ENCODE measurements at regions not wholly inside any gene's neighbourhood (a gene's known extent, or its start where the extent isn't known, plus 50 kb on each side); places are given as distances from the start of the nearest gene placed in this dataset.

GRCh38 chr3:16824081-16824696, 60.6 kb upstream of the PLCL2 start:
- in situ Hi-C loops (cut with HindIII; ENCODE audit: low sequenced_read_pairs), result no loop called here
- no peak for DNase-seq (ENCODE audit: low spot score)

GRCh38 chr3:16825617-16826204, 59.0 kb upstream of the PLCL2 start:
- DNase-seq (ENCODE audit: low spot score), result no peak
- in situ Hi-C loops (cut with HindIII; ENCODE audit: low sequenced_read_pairs), result no loop called here

DNA sequence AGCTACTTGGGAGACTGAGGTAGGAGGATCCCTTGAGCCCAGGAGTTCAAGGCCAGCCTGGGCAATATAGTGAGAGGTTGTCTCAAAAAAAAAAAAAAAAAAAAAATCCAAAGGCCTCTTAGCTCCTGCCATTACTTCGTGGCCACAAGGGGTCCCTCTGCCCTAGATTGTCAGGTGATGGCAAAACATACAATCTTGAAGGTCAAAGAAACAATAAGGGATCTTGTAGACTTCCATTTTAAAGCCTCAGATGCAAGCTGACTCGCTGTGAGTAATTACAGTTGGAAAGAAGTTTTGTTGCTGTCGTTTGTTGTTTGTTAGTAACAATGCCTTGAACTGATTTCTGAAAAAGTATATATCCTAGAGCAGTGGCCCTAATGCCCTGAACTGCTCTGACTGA, 55.9 kb upstream of the PLCL2 start:
- in situ Hi-C loops (cut with HindIII; ENCODE audit: low sequenced_read_pairs), result no loop called here
- DNase-seq (ENCODE audit: low spot score), result no peak

DNA sequence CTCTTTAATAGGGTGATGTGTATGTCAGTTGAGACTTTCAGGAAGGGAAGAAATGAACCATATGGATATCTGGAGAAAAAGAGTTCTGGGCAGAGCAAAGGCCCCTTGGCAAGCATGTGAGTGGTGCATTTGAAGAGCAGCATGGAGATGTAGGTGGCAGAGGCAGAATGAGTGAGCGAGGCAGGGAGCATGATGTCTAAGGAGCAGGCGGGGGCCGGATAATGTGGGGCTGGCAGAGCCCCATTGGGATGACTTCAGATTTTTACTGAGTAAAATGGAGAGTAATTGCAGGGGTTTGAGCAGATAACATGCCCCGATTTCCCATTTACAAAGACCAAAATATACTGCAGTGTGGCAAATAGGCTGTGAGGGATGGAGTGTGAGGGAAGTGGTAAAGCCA, 52.9 kb upstream of the PLCL2 start:
- in situ Hi-C loops (cut with HindIII; ENCODE audit: low sequenced_read_pairs), result no loop called here
- DNase-seq (ENCODE audit: low spot score), result no peak

GRCh38 chr3:16834214-16834613, 50.5 kb upstream of the PLCL2 start:
- DNase-seq (ENCODE audit: low spot score), result no peak
- in situ Hi-C loops (cut with HindIII; ENCODE audit: low sequenced_read_pairs), result no loop called here

GRCh38 chr3:16834753-16835152, 50.0 kb upstream of the PLCL2 start:
- in situ Hi-C loops (cut with HindIII; ENCODE audit: low sequenced_read_pairs), result no loop called here
- DNase-seq (ENCODE audit: low spot score), result no peak
